ENCODE measurements at regions not wholly inside any gene's neighbourhood (a gene's known extent, or its start where the extent isn't known, plus 50 kb on each side); places are given as distances from the start of the nearest gene placed in this dataset.
"Not testable (repeated sequence)": the region's sequence is repeated elsewhere in the genome, so short reads cannot be mapped to it uniquely, and the experiment has no call there.

- no peak for DNase-seq
- Histone ChIP-seq H3K36me3 (ENCODE audit: control insufficient read depth in 1 of 2, insufficient read depth in 2 of 2, low read length in 1 of 2) (no peaks in the 10 kb centered on the region), H3K9me3 (ENCODE audit: control insufficient read depth, low read length) (no peaks in the 10 kb centered on the region), H3K4me1 (ENCODE audit: control insufficient read depth in 1 of 2, insufficient read depth in 2 of 2, low read length in 2 of 2) (no peaks in the 10 kb centered on the region), H3K27ac (ENCODE audit: low read depth in 1 of 2, low read length in 2 of 2) (no peak overlapping the region), H3K27me3 (ENCODE audit: control insufficient read depth in 1 of 2, insufficient read depth in 2 of 2, low read length in 1 of 2) (no peaks in the 10 kb centered on the region), H3K4me3 (ENCODE audit: low read length in 2 of 2) (no peak overlapping the region)
- ATAC-seq (ENCODE audit: low FRiP score), result no peak
- 76 to 89% methylated on average over 1 of the region's 1 CpG for WGBS, 2 donors
- intact Hi-C loops (cut with DNase I), result no loop called here
Measured at GRCh38 chr3:152771120-152771519, 63.8 kb upstream of the P2RY1 start.

GRCh38 chr3:152772674-152773225 is 62.2 kb upstream of the P2RY1 start:
- Histone ChIP-seq H3K9me3 (ENCODE audit: control insufficient read depth, low read length) (no peaks in the 10 kb centered on the region), H3K27ac (ENCODE audit: low read depth in 1 of 2, low read length in 2 of 2) (no peak overlapping the region), H3K4me1 (ENCODE audit: control insufficient read depth in 1 of 2, insufficient read depth in 2 of 2, low read length in 2 of 2) (no peaks in the 10 kb centered on the region), H3K4me3 (ENCODE audit: low read length in 2 of 2) (no peak overlapping the region), H3K36me3 (ENCODE audit: control insufficient read depth in 1 of 2, insufficient read depth in 2 of 2, low read length in 1 of 2) (no peaks in the 10 kb centered on the region), H3K27me3 (ENCODE audit: control insufficient read depth in 1 of 2, insufficient read depth in 2 of 2, low read length in 1 of 2) (no peaks in the 10 kb centered on the region)
- 67 to 70% methylated on average over 2 of the region's 2 CpGs for WGBS, 2 donors
- intact Hi-C loops (cut with DNase I), result no loop called here
- DNase-seq, result no peak
- no peak for ATAC-seq (ENCODE audit: low FRiP score)

- H3K36me3 ChIP-seq (ENCODE audit: control insufficient read depth in 1 of 2, insufficient read depth in 2 of 2, low read length in 1 of 2), result no peaks in the 10 kb centered on the region
- no peaks in the 10 kb centered on the region for H3K9me3 ChIP-seq (ENCODE audit: control insufficient read depth, low read length)
- DNase-seq, result no peak
- no peak for ATAC-seq (ENCODE audit: low FRiP score)
- H3K4me1 ChIP-seq (ENCODE audit: control insufficient read depth in 1 of 2, insufficient read depth in 2 of 2, low read length in 2 of 2), result no peaks in the 10 kb centered on the region
- no peaks in the 10 kb centered on the region for H3K27me3 ChIP-seq (ENCODE audit: control insufficient read depth in 1 of 2, insufficient read depth in 2 of 2, low read length in 1 of 2)
- intact Hi-C loops (cut with DNase I), result no loop called here
- no peak overlapping the region for H3K4me3 ChIP-seq (ENCODE audit: low read length in 2 of 2)
- no peak overlapping the region for H3K27ac ChIP-seq (ENCODE audit: low read depth in 1 of 2, low read length in 2 of 2)
Measured at GRCh38 chr3:152773633-152774032, 61.3 kb upstream of the P2RY1 start.

- H3K36me3 ChIP-seq (ENCODE audit: control insufficient read depth in 1 of 2, insufficient read depth in 2 of 2, low read length in 1 of 2); intact Hi-C loops (cut with DNase I); H3K9me3 ChIP-seq (ENCODE audit: control insufficient read depth, low read length); H3K4me3 ChIP-seq (ENCODE audit: low read length in 2 of 2); ATAC-seq (ENCODE audit: low FRiP score); H3K27ac ChIP-seq (ENCODE audit: low read depth in 1 of 2, low read length in 2 of 2); H3K4me1 ChIP-seq (ENCODE audit: control insufficient read depth in 1 of 2, insufficient read depth in 2 of 2, low read length in 2 of 2); H3K27me3 ChIP-seq (ENCODE audit: control insufficient read depth in 1 of 2, insufficient read depth in 2 of 2, low read length in 1 of 2); DNase-seq: not testable (repeated sequence)
- 92 to 97% methylated on average over 4 of the region's 4 CpGs for WGBS, 2 donors
Measured at GRCh38 chr3:152774230-152774629, 60.7 kb upstream of the P2RY1 start.

GRCh38 chr3:152778022-152778421 is 56.9 kb upstream of the P2RY1 start:
- ATAC-seq (ENCODE audit: low FRiP score) (no peak), DNase-seq (no peak)
- H3K9me3 ChIP-seq (ENCODE audit: control insufficient read depth, low read length), result no peaks in the 10 kb centered on the region
- H3K4me3 ChIP-seq (ENCODE audit: low read length in 2 of 2), result no peak overlapping the region
- H3K27ac ChIP-seq (ENCODE audit: low read depth in 1 of 2, low read length in 2 of 2), result no peak overlapping the region
- WGBS, 2 donors, result 95% methylated on average over 2 of the region's 2 CpGs
- no peaks in the 10 kb centered on the region for H3K36me3 ChIP-seq (ENCODE audit: control insufficient read depth in 1 of 2, insufficient read depth in 2 of 2, low read length in 1 of 2)
- peaks cover 0 to 3% of the 10 kb centered on the region in 2 donors for H3K4me1 ChIP-seq (ENCODE audit: control insufficient read depth in 1 of 2, insufficient read depth in 2 of 2, low read length in 2 of 2)
- H3K27me3 ChIP-seq (ENCODE audit: control insufficient read depth in 1 of 2, insufficient read depth in 2 of 2, low read length in 1 of 2), result no peaks in the 10 kb centered on the region
- intact Hi-C loops (cut with DNase I), result no loop called here

GRCh38 chr3:152779653-152780052 is 55.3 kb upstream of the P2RY1 start:
- DNase-seq (no peak), ATAC-seq (ENCODE audit: low FRiP score) (no peak)
- intact Hi-C loops (cut with DNase I), result no loop called here
- Histone ChIP-seq H3K9me3 (ENCODE audit: control insufficient read depth, low read length) (no peaks in the 10 kb centered on the region), H3K27ac (ENCODE audit: low read depth in 1 of 2, low read length in 2 of 2) (no peak overlapping the region), H3K4me3 (ENCODE audit: low read length in 2 of 2) (no peak overlapping the region), H3K27me3 (ENCODE audit: control insufficient read depth in 1 of 2, insufficient read depth in 2 of 2, low read length in 1 of 2) (no peaks in the 10 kb centered on the region), H3K36me3 (ENCODE audit: control insufficient read depth in 1 of 2, insufficient read depth in 2 of 2, low read length in 1 of 2) (no peaks in the 10 kb centered on the region), H3K4me1 (ENCODE audit: control insufficient read depth in 1 of 2, insufficient read depth in 2 of 2, low read length in 2 of 2) (peaks cover 0 to 3% of the 10 kb centered on the region in 2 donors)
- 31 to 43% methylated on average over 2 of the region's 2 CpGs for WGBS, 2 donors

- peaks cover 0 to 3% of the 10 kb centered on the region in 2 donors for H3K4me1 ChIP-seq (ENCODE audit: control insufficient read depth in 1 of 2, insufficient read depth in 2 of 2, low read length in 2 of 2)
- no peak overlapping the region for H3K27ac ChIP-seq (ENCODE audit: low read depth in 1 of 2, low read length in 2 of 2)
- H3K9me3 ChIP-seq (ENCODE audit: control insufficient read depth, low read length), result no peaks in the 10 kb centered on the region
- H3K27me3 ChIP-seq (ENCODE audit: control insufficient read depth in 1 of 2, insufficient read depth in 2 of 2, low read length in 1 of 2), result no peaks in the 10 kb centered on the region
- intact Hi-C loops (cut with DNase I), result no loop called here
- no peaks in the 10 kb centered on the region for H3K36me3 ChIP-seq (ENCODE audit: control insufficient read depth in 1 of 2, insufficient read depth in 2 of 2, low read length in 1 of 2)
- 85 to 88% methylated on average over 2 of the region's 2 CpGs for WGBS, 2 donors
- no peak overlapping the region for H3K4me3 ChIP-seq (ENCODE audit: low read length in 2 of 2)
- ATAC-seq (ENCODE audit: low FRiP score) (no peak), DNase-seq (no peak)
Measured at GRCh38 chr3:152780553-152780952, 54.4 kb upstream of the P2RY1 start.

- ATAC-seq (ENCODE audit: low FRiP score) (no peak), DNase-seq (no peak)
- Histone ChIP-seq H3K4me1 (ENCODE audit: control insufficient read depth in 1 of 2, insufficient read depth in 2 of 2, low read length in 2 of 2) (peaks cover 0 to 2% of the 10 kb centered on the region in 2 donors), H3K27ac (ENCODE audit: low read depth in 1 of 2, low read length in 2 of 2) (no peak overlapping the region), H3K4me3 (ENCODE audit: low read length in 2 of 2) (no peak overlapping the region), H3K36me3 (ENCODE audit: control insufficient read depth in 1 of 2, insufficient read depth in 2 of 2, low read length in 1 of 2) (no peaks in the 10 kb centered on the region), H3K27me3 (ENCODE audit: control insufficient read depth in 1 of 2, insufficient read depth in 2 of 2, low read length in 1 of 2) (no peaks in the 10 kb centered on the region), H3K9me3 (ENCODE audit: control insufficient read depth, low read length) (no peaks in the 10 kb centered on the region)
- 89 to 93% methylated on average over 4 of the region's 4 CpGs for WGBS, 2 donors
- intact Hi-C loops (cut with DNase I), result no loop called here
Measured at GRCh38 chr3:152785051-152785450, 49.9 kb upstream of the P2RY1 start.

Data from aorta (tissue), 5 donors.